Naive thymus-derived CD4-positive, alpha-beta T cell (primary cell): ENCODE measurements at regions not wholly inside any gene's neighbourhood (a gene's known extent, or its start where the extent isn't known, plus 50 kb on each side); places are given as distances from the start of the nearest gene placed in this dataset.

ENCODE experiments used
- ATAC-seq: fragments of 150-1000 bp; cut with Tn5 transposase; 2 replicates; pipeline ENCODE4 v1.10.0; 2021; ENCODE audit warnings: mild to moderate bottlenecking, moderate library complexity
- CTCF ChIA-PET: fragments of 350-600 bp; sonication (Branson Sonifier 250); formaldehyde crosslinking; loops from one replicate; lab custom pipeline; 2021; ENCODE audit warnings: antibody characterized with exemption; lab: Charles Lee
- POLR2A ChIA-PET: fragments of 350-600 bp; sonication (Branson Sonifier 250); formaldehyde crosslinking; loops from one replicate; lab custom pipeline; 2021; ENCODE audit warnings: antibody characterized with exemption, inconsistent platforms; lab: Charles Lee
- DNase-seq, 9 donors: peaks; one replicate each; pipeline versions ENCODE4 v3.0.0 to v3.0.0-alpha.2; 2020 to 2022; ENCODE audit warnings: mixed read lengths in 1 of 9
- H3K27ac ChIP-seq: one replicate; pipeline ENCODE4 v1.7.0; 2013; ENCODE audit warnings: mild to moderate bottlenecking, low read depth, low read length, moderate library complexity
- H3K27me3 ChIP-seq, 2 donors: one replicate each; pipeline ENCODE4 v1.7.0; 2013; ENCODE audit warnings: low read length in 2 of 2, mild to moderate bottlenecking in 2 of 2, moderate library complexity in 2 of 2; ENCODE audit not compliant: control insufficient read depth in 2 of 2, insufficient read depth in 2 of 2
- H3K36me3 ChIP-seq, 3 experiments: 1 replicate in 2 of 3; 2 replicates in 1 of 3; pipeline ENCODE4 v1.7.0; 2013; ENCODE audit warnings: low read length in 3 of 3, mild to moderate bottlenecking in 3 of 3, moderate library complexity in 1 of 3; ENCODE audit not compliant: insufficient read depth in 3 of 3, control insufficient read depth in 2 of 3
- H3K4me1 ChIP-seq, 2 donors: one replicate each; pipeline ENCODE4 v1.7.0; 2013; ENCODE audit warnings: low read length in 2 of 2, mild to moderate bottlenecking in 2 of 2, moderate library complexity in 1 of 2; ENCODE audit not compliant: control insufficient read depth in 2 of 2, insufficient read depth in 2 of 2
- H3K4me3 ChIP-seq: 2 replicates; pipeline ENCODE4 v1.7.0; 2013; ENCODE audit warnings: mild to moderate bottlenecking, low read length
- H3K9me3 ChIP-seq, 3 experiments: 1 replicate in 2 of 3; 2 replicates in 1 of 3; pipeline ENCODE4 v1.7.0; 2013; ENCODE audit warnings: low read length in 3 of 3; ENCODE audit not compliant: control insufficient read depth in 2 of 3
- H3K27ac Mint-ChIP-seq, 9 donors: one replicate each; pipeline ENCODE4 v1.8.0; 2020 to 2022; ENCODE audit warnings: mixed read lengths in 9 of 9, mild to moderate bottlenecking in 8 of 9, moderate library complexity in 5 of 9, inconsistent platforms in 2 of 9
- H3K27me3 Mint-ChIP-seq, 5 donors: one replicate each; pipeline ENCODE4 v1.8.0; 2021 to 2022; ENCODE audit warnings: mixed read lengths in 5 of 5, mild to moderate bottlenecking in 1 of 5
- H3K36me3 Mint-ChIP-seq, 5 donors: one replicate each; pipeline ENCODE4 v1.8.0; 2020 to 2022; ENCODE audit warnings: mixed read lengths in 5 of 5, mild to moderate bottlenecking in 3 of 5, inconsistent platforms in 1 of 5
- H3K4me1 Mint-ChIP-seq, 7 donors: one replicate each; pipeline ENCODE4 v1.8.0; 2020 to 2022; ENCODE audit warnings: mixed read lengths in 7 of 7, mild to moderate bottlenecking in 3 of 7, inconsistent platforms in 1 of 7
- H3K4me3 Mint-ChIP-seq, 10 donors: one replicate each; pipeline ENCODE4 v1.8.0; 2020 to 2022; ENCODE audit warnings: mild to moderate bottlenecking in 10 of 10, mixed read lengths in 10 of 10, moderate library complexity in 6 of 10, inconsistent platforms in 2 of 10
- H3K9me3 Mint-ChIP-seq, 11 donors: one replicate each; pipeline ENCODE4 v1.8.0; 2020 to 2022; ENCODE audit warnings: mixed read lengths in 11 of 11, mild to moderate bottlenecking in 4 of 11, inconsistent platforms in 1 of 11, moderate library complexity in 1 of 11
- intact Hi-C, 2 donors: fragments of 100-400 bp; cut with micrococcal nuclease; formaldehyde crosslinking; loops; one replicate each; pipeline ENCODE4 v1.15.1; 2023

- Mint-ChIP-seq H3K27me3 (peaks cover 0 to 5% (median 0%) of the 10 kb centered on the region in 5 donors), H3K27ac (no peak overlapping the region), H3K4me1 (no peaks in the 10 kb centered on the region), H3K36me3 (no peaks in the 10 kb centered on the region), H3K9me3 (peaks cover 0 to 2% (median 0%) of the 10 kb centered on the region in 11 donors), H3K4me3 (no peak overlapping the region)
- no peaks in the 10 kb centered on the region for H3K36me3 ChIP-seq
- no peaks in the 10 kb centered on the region for H3K9me3 ChIP-seq
- no peak overlapping the region for H3K27ac ChIP-seq
- POLR2A ChIA-PET, result no interaction called here
- no peak for ATAC-seq
- no peaks in the 10 kb centered on the region for H3K27me3 ChIP-seq
- CTCF ChIA-PET, result no interaction called here
- no peak overlapping the region for H3K4me3 ChIP-seq
- no peaks in the 10 kb centered on the region for H3K4me1 ChIP-seq
- intact Hi-C loops, result no loop called here
- DNase-seq, result no peak
Measured at GRCh38 chr13:22399801-22400420, 729.0 kb downstream of the FGF9 start.

- Histone ChIP-seq H3K36me3 (no peaks in the 10 kb centered on the region), H3K4me1 (no peaks in the 10 kb centered on the region), H3K27me3 (no peaks in the 10 kb centered on the region), H3K9me3 (no peaks in the 10 kb centered on the region), H3K27ac (no peak overlapping the region), H3K4me3 (no peak overlapping the region)
- CTCF ChIA-PET, result no interaction called here
- Mint-ChIP-seq H3K9me3 (peaks cover 0 to 3% (median 0%) of the 10 kb centered on the region in 11 donors), H3K27me3 (peaks cover 0 to 5% (median 0%) of the 10 kb centered on the region in 5 donors), H3K27ac (no peak overlapping the region), H3K36me3 (no peaks in the 10 kb centered on the region), H3K4me1 (no peaks in the 10 kb centered on the region), H3K4me3 (no peak overlapping the region)
- intact Hi-C loops, result no loop called here
- POLR2A ChIA-PET, result no interaction called here
- no peak for DNase-seq
- ATAC-seq, result no peak
Measured at GRCh38 chr13:22402682-22403081, 731.8 kb downstream of the FGF9 start.

GRCh38 chr13:22403144-22403543 lies 732.3 kb downstream of the FGF9 start:
- Mint-ChIP-seq H3K27me3 (peaks cover 0 to 5% (median 0%) of the 10 kb centered on the region in 5 donors), H3K4me1 (no peaks in the 10 kb centered on the region), H3K27ac (no peak overlapping the region), H3K4me3 (no peak overlapping the region), H3K36me3 (no peaks in the 10 kb centered on the region), H3K9me3 (peaks cover 0 to 3% (median 1%) of the 10 kb centered on the region in 11 donors)
- Histone ChIP-seq H3K4me3 (no peak overlapping the region), H3K9me3 (no peaks in the 10 kb centered on the region), H3K4me1 (no peaks in the 10 kb centered on the region), H3K27me3 (no peaks in the 10 kb centered on the region), H3K36me3 (no peaks in the 10 kb centered on the region), H3K27ac (no peak overlapping the region)
- DNase-seq, result no peak
- ChIA-PET CTCF (no interaction called here), POLR2A (no interaction called here)
- ATAC-seq, result no peak
- intact Hi-C loops, result no loop called here

DNA sequence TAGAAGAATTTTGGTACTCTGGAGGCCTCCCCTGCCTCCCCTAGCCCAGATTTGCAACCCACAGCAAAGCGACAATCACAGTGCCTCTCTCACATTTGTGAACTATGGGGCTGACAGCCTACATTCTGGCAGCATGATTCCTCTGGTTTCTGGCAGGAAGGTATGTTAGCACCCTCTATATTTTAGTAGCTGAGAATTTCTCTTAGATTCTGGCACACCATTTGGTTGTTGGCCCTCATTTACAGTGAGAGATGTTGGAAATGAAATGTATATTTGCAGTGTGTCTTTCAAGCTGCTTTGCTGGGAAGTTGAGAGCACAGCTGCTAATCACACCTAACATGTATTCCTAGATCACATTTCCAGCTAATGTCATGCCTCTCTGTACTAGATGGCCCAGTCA lies 735.0 kb downstream of the FGF9 start:
- Histone ChIP-seq H3K27me3 (no peaks in the 10 kb centered on the region), H3K27ac (no peak overlapping the region), H3K4me1 (no peaks in the 10 kb centered on the region), H3K9me3 (no peaks in the 10 kb centered on the region), H3K4me3 (no peak overlapping the region), H3K36me3 (no peaks in the 10 kb centered on the region)
- H3K9me3 Mint-ChIP-seq, result peaks cover 0 to 14% (median 5%) of the 10 kb centered on the region in 11 donors
- ChIA-PET CTCF (no interaction called here), POLR2A (no interaction called here)
- H3K27ac Mint-ChIP-seq, result no peak overlapping the region
- ATAC-seq (no peak), DNase-seq (no peak)
- H3K36me3 Mint-ChIP-seq, result peaks cover 0 to 5% (median 0%) of the 10 kb centered on the region in 5 donors
- H3K4me1 Mint-ChIP-seq, result no peaks in the 10 kb centered on the region
- peaks cover 0 to 5% (median 0%) of the 10 kb centered on the region in 5 donors for H3K27me3 Mint-ChIP-seq
- intact Hi-C loops, result no loop called here
- H3K4me3 Mint-ChIP-seq, result no peak overlapping the region

GRCh38 chr13:22412452-22412851 lies 741.6 kb downstream of the FGF9 start:
- H3K9me3 ChIP-seq, result peaks cover 0 to 4% (median 0%) of the 10 kb centered on the region in 3 experiments
- ATAC-seq, result no peak
- ChIA-PET POLR2A (no interaction called here), CTCF (no interaction called here)
- Mint-ChIP-seq H3K4me1 (no peaks in the 10 kb centered on the region), H3K27me3 (peaks cover 0 to 12% (median 10%) of the 10 kb centered on the region in 5 donors), H3K27ac (no peak overlapping the region), H3K36me3 (peaks cover 0 to 10% (median 0%) of the 10 kb centered on the region in 5 donors), H3K4me3 (no peak overlapping the region), H3K9me3 (peaks cover 3 to 61% (median 29%) of the 10 kb centered on the region in 11 donors)
- H3K4me3 ChIP-seq, result no peak overlapping the region
- no peak overlapping the region for H3K27ac ChIP-seq
- H3K36me3 ChIP-seq, result no peaks in the 10 kb centered on the region
- no peaks in the 10 kb centered on the region for H3K27me3 ChIP-seq
- intact Hi-C loops, result no loop called here
- no peaks in the 10 kb centered on the region for H3K4me1 ChIP-seq
- no peak for DNase-seq

GRCh38 chr13:22422023-22422422 lies 751.1 kb downstream of the FGF9 start:
- H3K9me3 Mint-ChIP-seq, result peaks cover 0 to 17% (median 7%) of the 10 kb centered on the region in 11 donors
- no peaks in the 10 kb centered on the region for H3K9me3 ChIP-seq
- H3K36me3 ChIP-seq, result no peaks in the 10 kb centered on the region
- DNase-seq (no peak), ATAC-seq (no peak)
- no peak overlapping the region for H3K4me3 ChIP-seq
- no peak overlapping the region for H3K27ac ChIP-seq
- ChIA-PET CTCF (interaction anchor here (0.8 kb wide), 1 partner anchor 77 kb away, joined by 3 read pairs; no protein-coding TSS in a partner anchor), POLR2A (no interaction called here)
- H3K36me3 Mint-ChIP-seq, result no peaks in the 10 kb centered on the region
- no peaks in the 10 kb centered on the region for H3K27me3 ChIP-seq
- H3K4me1 ChIP-seq, result no peaks in the 10 kb centered on the region
- no peak overlapping the region for H3K4me3 Mint-ChIP-seq
- H3K27me3 Mint-ChIP-seq, result peaks cover 0 to 4% (median 0%) of the 10 kb centered on the region in 5 donors
- intact Hi-C loops, result no loop called here
- no peak overlapping the region for H3K27ac Mint-ChIP-seq
- H3K4me1 Mint-ChIP-seq, result no peaks in the 10 kb centered on the region

DNA sequence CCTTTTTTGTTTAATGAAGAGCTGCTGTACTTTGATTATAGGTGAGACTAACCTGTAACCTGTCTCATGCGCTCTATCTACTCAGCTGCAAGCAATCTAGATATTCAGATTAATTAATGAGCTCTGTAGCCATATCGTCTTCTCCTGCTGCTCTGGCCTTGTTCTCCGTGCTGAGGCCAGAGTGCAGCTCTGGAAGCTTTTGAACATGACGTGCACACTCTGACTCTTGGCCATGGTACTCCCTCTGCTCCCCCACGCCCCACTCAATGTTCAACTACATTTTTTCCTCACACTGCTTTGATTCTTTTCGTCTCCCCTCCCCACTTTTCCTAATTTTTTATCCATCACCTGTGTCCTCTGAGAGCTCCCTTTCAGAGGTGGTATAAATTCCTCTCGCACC lies 751.8 kb downstream of the FGF9 start:
- peaks cover 0 to 19% (median 7%) of the 10 kb centered on the region in 11 donors for H3K9me3 Mint-ChIP-seq
- H3K4me3 Mint-ChIP-seq, result no peak overlapping the region
- Histone ChIP-seq H3K36me3 (no peaks in the 10 kb centered on the region), H3K27me3 (no peaks in the 10 kb centered on the region), H3K4me1 (no peaks in the 10 kb centered on the region), H3K4me3 (no peak overlapping the region), H3K9me3 (no peaks in the 10 kb centered on the region), H3K27ac (no peak overlapping the region)
- no peak for DNase-seq
- ChIA-PET POLR2A (no interaction called here), CTCF (no interaction called here)
- H3K4me1 Mint-ChIP-seq, result no peaks in the 10 kb centered on the region
- H3K36me3 Mint-ChIP-seq, result no peaks in the 10 kb centered on the region
- no peak overlapping the region for H3K27ac Mint-ChIP-seq
- H3K27me3 Mint-ChIP-seq, result peaks cover 0 to 4% (median 0%) of the 10 kb centered on the region in 5 donors
- ATAC-seq, result no peak
- intact Hi-C loops, result no loop called here
